ENCODE measurements at regions not wholly inside any gene's neighbourhood (a gene's known extent, or its start where the extent isn't known, plus 50 kb on each side); places are given as distances from the start of the nearest gene placed in this dataset.

- no peak for TF ChIP-seq CTCF (IDR thresholded peaks at IDR 0.05)
- no peak for TF ChIP-seq EP300 (IDR thresholded peaks at IDR 0.05)
- no peak for TF ChIP-seq POLR2A (IDR thresholded peaks at IDR 0.05)
These were observed 83.0 kb downstream of the CENPW start for GRCh38 chr6:126422912-126423311.
